ENCODE measurements at regions not wholly inside any gene's neighbourhood (a gene's known extent, or its start where the extent isn't known, plus 50 kb on each side); places are given as distances from the start of the nearest gene placed in this dataset.

GRCh38 chr10:128793726-128794655 lies 667.8 kb upstream of the MKI67 start:
- Mint-ChIP-seq H3K27ac (no peak overlapping the region), H3K36me3 (ENCODE audit: low read depth) (no peaks in the 10 kb centered on the region), H3K27me3 (no peaks in the 10 kb centered on the region), H3K4me3 (no peak overlapping the region), H3K4me1 (no peaks in the 10 kb centered on the region), H3K9me3 (peaks cover 7% of the 10 kb centered on the region)
- POLR2A ChIA-PET: no interaction called here
- CTCF ChIA-PET: no interaction called here
- no peak for DNase-seq

GRCh38 chr10:128796396-128796912 lies 670.2 kb upstream of the MKI67 start:
- CTCF ChIA-PET: no interaction called here
- H3K36me3 Mint-ChIP-seq (ENCODE audit: low read depth): no peaks in the 10 kb centered on the region

DNA sequence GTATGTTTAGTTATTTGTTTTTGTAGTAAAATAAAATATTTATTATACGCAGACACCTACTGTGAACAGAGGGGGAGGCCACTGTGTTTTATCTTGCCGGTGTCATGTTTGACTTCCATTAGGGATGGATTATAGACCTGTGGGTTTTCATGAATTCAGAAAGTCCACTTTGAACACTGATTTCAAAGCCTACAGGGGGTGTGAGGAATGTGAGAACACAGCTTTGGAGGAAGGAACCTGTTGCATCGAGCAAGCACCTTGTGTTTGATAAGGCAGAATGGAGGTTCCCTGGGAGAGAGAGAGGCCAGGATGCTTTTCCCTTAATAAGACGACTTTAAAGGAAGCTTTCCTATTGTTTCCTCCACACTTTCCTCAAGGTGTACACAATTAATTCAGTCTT lies 665.0 kb upstream of the MGMT start:
- Mint-ChIP-seq H3K27ac (no peak overlapping the region), H3K4me3 (no peak overlapping the region), H3K4me1 (no peaks in the 10 kb centered on the region), H3K9me3 (peaks cover 7% of the 10 kb centered on the region), H3K27me3 (no peaks in the 10 kb centered on the region), H3K36me3 (ENCODE audit: low read depth) (no peaks in the 10 kb centered on the region)
- no peak for DNase-seq
- CTCF ChIA-PET: no interaction called here
- POLR2A ChIA-PET: no interaction called here

More at GRCh38 chr10:128796396-128796912, 670.2 kb upstream of the MKI67 start:
- Mint-ChIP-seq H3K27me3 (no peaks in the 10 kb centered on the region), H3K27ac (no peak overlapping the region), H3K4me1 (no peaks in the 10 kb centered on the region), H3K9me3 (peaks cover 7% of the 10 kb centered on the region), H3K4me3 (no peak overlapping the region)
- POLR2A ChIA-PET: no interaction called here
- no peak for DNase-seq

- no peaks in the 10 kb centered on the region for H3K27me3 Mint-ChIP-seq
- POLR2A ChIA-PET: no interaction called here
- no peaks in the 10 kb centered on the region for H3K36me3 Mint-ChIP-seq (ENCODE audit: low read depth)
- no peak for DNase-seq
- H3K27ac Mint-ChIP-seq: no peak overlapping the region
- no peaks in the 10 kb centered on the region for H3K9me3 Mint-ChIP-seq
- no peak overlapping the region for H3K4me3 Mint-ChIP-seq
- CTCF ChIA-PET: no interaction called here
- no peaks in the 10 kb centered on the region for H3K4me1 Mint-ChIP-seq
Observed at GRCh38 chr10:128803790-128804189, 663.3 kb upstream of the MGMT start.

GRCh38 chr10:128804411-128804810 lies 662.6 kb upstream of the MGMT start:
- H3K9me3 Mint-ChIP-seq: no peaks in the 10 kb centered on the region

GRCh38 chr10:128808921-128809440 lies 658.1 kb upstream of the MGMT start:
- Mint-ChIP-seq H3K4me3 (no peak overlapping the region), H3K27me3 (no peaks in the 10 kb centered on the region), H3K9me3 (no peaks in the 10 kb centered on the region), H3K36me3 (ENCODE audit: low read depth) (no peaks in the 10 kb centered on the region), H3K4me1 (no peaks in the 10 kb centered on the region), H3K27ac (no peak overlapping the region)
- ChIA-PET CTCF (no interaction called here), POLR2A (no interaction called here)
- DNase-seq: no peak

More at GRCh38 chr10:128804411-128804810, 662.6 kb upstream of the MGMT start:
- Mint-ChIP-seq H3K4me3 (no peak overlapping the region), H3K4me1 (no peaks in the 10 kb centered on the region), H3K27me3 (no peaks in the 10 kb centered on the region), H3K27ac (no peak overlapping the region), H3K36me3 (ENCODE audit: low read depth) (no peaks in the 10 kb centered on the region)
- no peak for DNase-seq
- POLR2A ChIA-PET: no interaction called here
- CTCF ChIA-PET: no interaction called here

DNA sequence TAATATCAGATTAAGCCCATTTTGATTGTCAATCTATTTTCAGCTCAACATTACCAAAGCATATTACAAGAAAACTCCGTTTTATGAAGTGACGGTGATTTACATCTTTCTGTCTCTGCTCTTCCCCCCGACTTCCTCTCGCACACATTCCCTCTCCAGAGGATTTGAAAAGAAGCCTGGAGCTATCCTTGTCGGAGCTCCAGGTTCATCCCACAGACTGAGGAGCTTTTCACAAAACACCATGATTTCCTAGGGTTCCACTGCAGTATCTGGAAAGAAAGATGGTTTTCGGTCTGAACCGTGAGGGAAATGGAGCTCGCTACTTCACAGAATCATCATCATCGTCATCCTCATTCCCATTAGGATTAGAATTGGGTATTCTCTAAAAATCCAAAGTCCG lies 655.5 kb upstream of the MGMT start:
- Mint-ChIP-seq H3K4me3 (no peak overlapping the region), H3K27ac (no peak overlapping the region), H3K27me3 (no peaks in the 10 kb centered on the region), H3K9me3 (no peaks in the 10 kb centered on the region), H3K36me3 (ENCODE audit: low read depth) (no peaks in the 10 kb centered on the region), H3K4me1 (no peaks in the 10 kb centered on the region)
- POLR2A ChIA-PET: no interaction called here
- CTCF ChIA-PET: no interaction called here
- no peak for DNase-seq

GRCh38 chr10:128812000-128812399 lies 655.0 kb upstream of the MGMT start:
- no peaks in the 10 kb centered on the region for H3K36me3 Mint-ChIP-seq (ENCODE audit: low read depth)
- DNase-seq: no peak
- no peak overlapping the region for H3K4me3 Mint-ChIP-seq
- no peak overlapping the region for H3K27ac Mint-ChIP-seq
- H3K27me3 Mint-ChIP-seq: no peaks in the 10 kb centered on the region
- CTCF ChIA-PET: no interaction called here
- POLR2A ChIA-PET: no interaction called here
- H3K9me3 Mint-ChIP-seq: no peaks in the 10 kb centered on the region
- H3K4me1 Mint-ChIP-seq: no peaks in the 10 kb centered on the region

GRCh38 chr10:128813574-128813973 lies 653.5 kb upstream of the MGMT start:
- no peaks in the 10 kb centered on the region for H3K27me3 Mint-ChIP-seq
- H3K27ac Mint-ChIP-seq: no peak overlapping the region
- H3K4me3 Mint-ChIP-seq: no peak overlapping the region
- no peak for DNase-seq
- ChIA-PET POLR2A (no interaction called here), CTCF (no interaction called here)
- H3K9me3 Mint-ChIP-seq: no peaks in the 10 kb centered on the region
- no peaks in the 10 kb centered on the region for H3K36me3 Mint-ChIP-seq (ENCODE audit: low read depth)
- H3K4me1 Mint-ChIP-seq: no peaks in the 10 kb centered on the region

DNA sequence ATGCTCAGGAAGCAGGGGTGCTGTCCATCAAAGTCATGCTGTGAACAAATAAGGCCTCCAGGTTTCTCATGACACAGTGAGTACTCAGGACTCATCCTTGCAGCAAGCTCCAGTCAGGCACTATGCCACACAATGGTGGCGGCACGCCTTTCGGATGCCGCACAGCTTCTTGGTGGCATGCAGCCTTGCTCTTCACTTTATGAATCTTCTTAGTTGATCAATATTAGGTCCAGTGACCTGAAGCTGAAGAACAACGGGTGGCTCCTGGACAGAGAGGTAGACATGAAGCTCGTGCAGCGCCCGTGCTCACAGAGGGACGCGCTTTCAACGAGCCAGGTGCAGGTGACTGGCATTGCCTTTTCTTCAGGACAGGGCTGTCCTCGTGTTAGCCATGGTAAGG lies 653.0 kb upstream of the MGMT start:
- ChIA-PET POLR2A (no interaction called here), CTCF (no interaction called here)
- H3K9me3 Mint-ChIP-seq: no peaks in the 10 kb centered on the region
- H3K4me3 Mint-ChIP-seq: no peak overlapping the region
- H3K4me1 Mint-ChIP-seq: no peaks in the 10 kb centered on the region
- no peak overlapping the region for H3K27ac Mint-ChIP-seq
- no peaks in the 10 kb centered on the region for H3K36me3 Mint-ChIP-seq (ENCODE audit: low read depth)
- H3K27me3 Mint-ChIP-seq: no peaks in the 10 kb centered on the region
- no peak for DNase-seq

- Mint-ChIP-seq H3K4me3 (no peak overlapping the region), H3K9me3 (no peaks in the 10 kb centered on the region), H3K27me3 (no peaks in the 10 kb centered on the region), H3K27ac (no peak overlapping the region), H3K36me3 (ENCODE audit: low read depth) (no peaks in the 10 kb centered on the region), H3K4me1 (no peaks in the 10 kb centered on the region)
- POLR2A ChIA-PET: no interaction called here
- no peak for DNase-seq
- CTCF ChIA-PET: no interaction called here
Observed at GRCh38 chr10:128814782-128815181, 652.3 kb upstream of the MGMT start.

DNA sequence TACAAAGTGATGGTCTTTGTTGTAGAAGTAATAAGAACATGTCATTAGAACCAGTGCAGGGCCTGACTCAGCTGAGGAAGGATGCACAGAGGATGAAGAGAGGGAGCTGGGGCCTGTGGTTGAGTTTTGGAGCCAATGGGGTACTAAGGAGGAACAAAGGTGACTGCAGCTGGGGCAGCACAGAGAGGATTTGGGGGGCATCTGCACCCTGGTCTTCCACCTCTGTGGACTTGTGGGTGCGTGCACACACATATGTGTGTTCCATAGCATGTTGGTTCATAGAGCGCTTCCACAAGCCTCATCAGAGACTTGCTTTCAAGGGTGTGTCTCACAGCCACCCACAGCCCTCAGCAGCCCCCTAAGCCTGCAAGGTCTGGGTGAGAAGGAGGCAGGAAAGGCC lies 650.3 kb upstream of the MGMT start:
- no peak for DNase-seq
- POLR2A ChIA-PET: no interaction called here
- CTCF ChIA-PET: no interaction called here
- H3K4me1 Mint-ChIP-seq: no peaks in the 10 kb centered on the region
- no peaks in the 10 kb centered on the region for H3K36me3 Mint-ChIP-seq (ENCODE audit: low read depth)
- H3K27me3 Mint-ChIP-seq: no peaks in the 10 kb centered on the region
- H3K4me3 Mint-ChIP-seq: no peak overlapping the region
- H3K9me3 Mint-ChIP-seq: no peaks in the 10 kb centered on the region
- no peak overlapping the region for H3K27ac Mint-ChIP-seq

DNA sequence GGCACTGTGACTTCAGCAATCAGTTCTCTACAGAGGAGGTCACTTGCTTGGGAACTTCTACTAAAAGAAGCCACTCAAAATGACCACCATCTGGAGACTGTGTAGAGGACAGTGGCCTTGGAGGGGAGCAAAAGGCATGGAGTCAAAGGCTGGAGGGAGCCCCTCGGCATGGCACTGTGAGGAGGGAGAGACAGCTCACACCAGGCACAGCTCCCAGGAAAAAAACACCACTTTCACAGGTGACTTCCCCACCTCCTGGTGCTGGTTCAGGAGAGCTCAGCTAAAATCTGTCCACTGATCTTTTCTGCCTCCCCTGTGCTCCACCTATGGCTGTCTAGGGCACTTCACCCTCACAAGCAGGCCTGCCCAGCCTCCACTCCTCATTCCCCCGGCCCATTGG lies 649.4 kb upstream of the MGMT start:
- Mint-ChIP-seq H3K4me3 (no peak overlapping the region), H3K27ac (no peak overlapping the region), H3K27me3 (no peaks in the 10 kb centered on the region), H3K36me3 (ENCODE audit: low read depth) (no peaks in the 10 kb centered on the region), H3K9me3 (no peaks in the 10 kb centered on the region), H3K4me1 (no peaks in the 10 kb centered on the region)
- DNase-seq: no peak
- POLR2A ChIA-PET: no interaction called here
- CTCF ChIA-PET: no interaction called here

DNA sequence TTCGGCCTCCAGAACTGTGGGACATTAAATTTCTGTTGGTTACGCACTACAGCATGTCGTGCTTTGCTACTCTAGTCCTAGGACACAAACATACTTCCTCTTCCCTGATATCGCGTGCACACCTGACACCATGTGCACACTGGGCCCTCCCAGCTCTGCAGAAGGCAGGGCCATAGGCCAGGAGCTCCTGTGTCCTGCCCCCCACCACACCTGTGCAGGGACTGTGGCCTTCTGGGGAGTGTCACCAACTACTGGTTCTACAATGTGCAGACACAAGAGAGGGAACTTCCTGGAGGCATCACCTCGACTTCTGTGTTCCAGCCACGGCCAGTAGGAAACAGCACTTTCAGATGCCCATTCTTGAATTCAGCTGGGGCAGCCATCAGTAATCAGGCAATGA lies 646.4 kb upstream of the MGMT start:
- ChIA-PET CTCF (no interaction called here), POLR2A (no interaction called here)
- Mint-ChIP-seq H3K36me3 (ENCODE audit: low read depth) (no peaks in the 10 kb centered on the region), H3K27ac (no peak overlapping the region), H3K9me3 (no peaks in the 10 kb centered on the region), H3K27me3 (no peaks in the 10 kb centered on the region), H3K4me3 (no peak overlapping the region), H3K4me1 (no peaks in the 10 kb centered on the region)
- DNase-seq: no peak
